Thyroid gland (tissue), 4 donors: ENCODE measurements at regions not wholly inside any gene's neighbourhood (a gene's known extent, or its start where the extent isn't known, plus 50 kb on each side); places are given as distances from the start of the nearest gene placed in this dataset.

Source experiments
- DNase-seq, 2 donors: peaks; one replicate each; pipeline ENCODE4 v3.0.0-alpha.2; 2019
- H3K27ac ChIP-seq, 3 donors: fragments of 200-600 bp; sonication (generic); 1 replicate in 2 of 3; 2 replicates in 1 of 3; pipeline ENCODE4 v1.5.1; 2016 to 2019; ENCODE audit warnings: mild to moderate bottlenecking in 1 of 3, moderate library complexity in 1 of 3
- H3K27me3 ChIP-seq: fragments of 200-600 bp; sonication (generic); one replicate; pipeline ENCODE4 v1.5.1; 2019
- H3K36me3 ChIP-seq, 2 donors: fragments of 200-600 bp; sonication (generic); one replicate each; pipeline ENCODE4 v1.5.1; 2016 to 2019
- H3K4me1 ChIP-seq, 2 donors: fragments of 200-600 bp; sonication (generic); one replicate each; pipeline ENCODE4 v1.5.1; 2017 to 2019
- H3K4me3 ChIP-seq, 3 donors: fragments of 200-600 bp; sonication (generic); replicated peaks in 1 of 3; 1 replicate in 2 of 3; 2 replicates in 1 of 3; pipeline ENCODE4 v1.5.1; 2016; ENCODE audit warnings: mild to moderate bottlenecking in 1 of 3
- H3K9me3 ChIP-seq: fragments of 200-600 bp; sonication (generic); one replicate; pipeline ENCODE4 v1.5.1; 2017
- CTCF ChIP-seq, 6 experiments: fragments of 200-600 bp in 3 of 6; fragments of 450-650 bp in 3 of 6; sonication (generic) in 3 of 6; IDR thresholded peaks; one replicate each; pipeline ENCODE4 v1.5.1; 2016 to 2019; ENCODE audit warnings: antibody characterized with exemption in 6 of 6, mild to moderate bottlenecking in 2 of 6, inconsistent platforms in 1 of 6, moderate library complexity in 1 of 6
- POLR2A ChIP-seq, 2 donors: fragments of 450-650 bp; IDR thresholded peaks; one replicate each; pipeline ENCODE4 v1.6.1; 2017; ENCODE audit warnings: antibody characterized with exemption in 2 of 2, mild to moderate bottlenecking in 2 of 2, moderate library complexity in 1 of 2
- WGBS, 2 donors: methylation state at CpG; one replicate each; pipeline ENCODE4 v1.1.5; 2017; 5-methylcytosine and 5-hydroxymethylcytosine counted together
- intact Hi-C: fragments of 100-400 bp; cut with DNase I; formaldehyde crosslinking; loops from one replicate; pipeline ENCODE4 v1.15.1; 2023

- 50 to 62% methylated on average over 2 of the region's 2 CpGs for WGBS, 2 donors
- H3K36me3 ChIP-seq = no peaks in the 10 kb centered on the region
- no peak overlapping the region for H3K27ac ChIP-seq
- no peaks in the 10 kb centered on the region for H3K9me3 ChIP-seq
- H3K27me3 ChIP-seq = no peaks in the 10 kb centered on the region
- H3K4me3 ChIP-seq = no peak overlapping the region
- no peaks in the 10 kb centered on the region for H3K4me1 ChIP-seq
- DNase-seq = no peak
- intact Hi-C loops = no loop called here
- no peak for TF ChIP-seq POLR2A (IDR thresholded peaks at IDR 0.05)
- TF ChIP-seq CTCF (IDR thresholded peaks at IDR 0.05) = no peak
Observed at GRCh38 chr21:15272591-15272990, 207.8 kb upstream of the NRIP1 start.

GRCh38 chr21:15273244-15273643, 208.4 kb upstream of the NRIP1 start:
- Histone ChIP-seq H3K27ac (no peak overlapping the region), H3K9me3 (no peaks in the 10 kb centered on the region), H3K4me3 (no peak overlapping the region), H3K27me3 (no peaks in the 10 kb centered on the region), H3K4me1 (no peaks in the 10 kb centered on the region), H3K36me3 (no peaks in the 10 kb centered on the region)
- WGBS, 2 donors = 92 to 95% methylated on average over 2 of the region's 2 CpGs
- TF ChIP-seq POLR2A (IDR thresholded peaks at IDR 0.05) = no peak
- TF ChIP-seq CTCF (IDR thresholded peaks at IDR 0.05) = no peak
- no peak for DNase-seq
- intact Hi-C loops = no loop called here

GRCh38 chr21:15274701-15275485, 210.1 kb upstream of the NRIP1 start:
- no peak overlapping the region for H3K27ac ChIP-seq
- no peaks in the 10 kb centered on the region for H3K27me3 ChIP-seq
- no peaks in the 10 kb centered on the region for H3K9me3 ChIP-seq
- no peak for DNase-seq
- intact Hi-C loops = no loop called here
- no peaks in the 10 kb centered on the region for H3K4me1 ChIP-seq
- WGBS, 2 donors = 64 to 68% methylated on average over 5 of the region's 5 CpGs
- no peaks in the 10 kb centered on the region for H3K36me3 ChIP-seq
- no peak for TF ChIP-seq POLR2A (IDR thresholded peaks at IDR 0.05)
- no peak for TF ChIP-seq CTCF (IDR thresholded peaks at IDR 0.05)
- H3K4me3 ChIP-seq = no peak overlapping the region

GRCh38 chr21:15275615-15276235, 210.9 kb upstream of the NRIP1 start:
- DNase-seq = no peak
- WGBS, 2 donors = 75 to 78% methylated on average over 6 of the region's 6 CpGs
- H3K27ac ChIP-seq = no peak overlapping the region
- no peaks in the 10 kb centered on the region for H3K9me3 ChIP-seq
- TF ChIP-seq POLR2A (IDR thresholded peaks at IDR 0.05) (no peak), CTCF (IDR thresholded peaks at IDR 0.05) (no peak)
- no peaks in the 10 kb centered on the region for H3K4me1 ChIP-seq
- intact Hi-C loops = no loop called here
- H3K27me3 ChIP-seq = no peaks in the 10 kb centered on the region
- no peaks in the 10 kb centered on the region for H3K36me3 ChIP-seq
- H3K4me3 ChIP-seq = no peak overlapping the region

GRCh38 chr21:15276243-15276642, 211.4 kb upstream of the NRIP1 start:
- no peak for TF ChIP-seq CTCF (IDR thresholded peaks at IDR 0.05)
- no peak overlapping the region for H3K4me3 ChIP-seq
- no peaks in the 10 kb centered on the region for H3K27me3 ChIP-seq
- WGBS, 2 donors = 81 to 83% methylated on average over 2 of the region's 2 CpGs
- H3K9me3 ChIP-seq = no peaks in the 10 kb centered on the region
- no peak overlapping the region for H3K27ac ChIP-seq
- no peaks in the 10 kb centered on the region for H3K36me3 ChIP-seq
- no peak for DNase-seq
- no peaks in the 10 kb centered on the region for H3K4me1 ChIP-seq
- intact Hi-C loops = no loop called here
